Embryonic facial prominence (tissue), 1 donor: ENCODE measurements at regions not wholly inside any gene's neighbourhood (a gene's known extent, or its start where the extent isn't known, plus 50 kb on each side); places are given as distances from the start of the nearest gene placed in this dataset.
A peak's percentile ranks its signal among the peaks of the same experiment; 100 is the strongest.

Experiments used
- DNase-seq: peaks from one replicate; pipeline ENCODE4 v3.0.0-alpha.2; 2016; ENCODE audit errors: extremely low spot score

- no peak for DNase-seq
Observed at GRCh38 chr14:54207476-54208462, 189.0 kb upstream of the CDKN3 start.

- no peak for DNase-seq
Observed at GRCh38 chr14:54208751-54209150, 188.1 kb upstream of the CDKN3 start.

- DNase-seq, result no peak
Observed at GRCh38 chr14:54209511-54210250, 187.1 kb upstream of the CDKN3 start.

GRCh38 chr14:54211551-54212308 lies 185.1 kb upstream of the CDKN3 start:
- no peak for DNase-seq

GRCh38 chr14:54213536-54213935 lies 183.3 kb upstream of the CDKN3 start:
- no peak for DNase-seq

GRCh38 chr14:54216827-54217226 lies 180.0 kb upstream of the CDKN3 start:
- DNase-seq, result no peak

GRCh38 chr14:54219261-54220070 lies 177.3 kb upstream of the CDKN3 start:
- DNase-seq, result peak; percentile 31

- DNase-seq, result no peak
Observed at GRCh38 chr14:54220071-54220703, 176.6 kb upstream of the CDKN3 start.

GRCh38 chr14:54220704-54221431 lies 175.9 kb upstream of the CDKN3 start:
- DNase-seq, result no peak

GRCh38 chr14:54221432-54221803 lies 175.4 kb upstream of the CDKN3 start:
- no peak for DNase-seq

- no peak for DNase-seq
Observed at GRCh38 chr14:54221971-54222370, 174.8 kb upstream of the CDKN3 start.

- no peak for DNase-seq
Observed at GRCh38 chr14:54223831-54224402, 172.9 kb upstream of the CDKN3 start.

GRCh38 chr14:54225457-54226060 lies 171.2 kb upstream of the CDKN3 start:
- no peak for DNase-seq

- DNase-seq, result no peak
Observed at GRCh38 chr14:54226103-54226502, 170.7 kb upstream of the CDKN3 start.

GRCh38 chr14:54226558-54226957 lies 170.2 kb upstream of the CDKN3 start:
- no peak for DNase-seq

- DNase-seq, result no peak
Observed at GRCh38 chr14:54229136-54229535, 167.7 kb upstream of the CDKN3 start.

GRCh38 chr14:54230645-54231044 lies 166.2 kb upstream of the CDKN3 start:
- no peak for DNase-seq

GRCh38 chr14:54232735-54233134 lies 164.1 kb upstream of the CDKN3 start:
- no peak for DNase-seq

GRCh38 chr14:54241517-54241916 lies 155.3 kb upstream of the CDKN3 start:
- no peak for DNase-seq
